OCI-LY7 (cell line): ENCODE measurements at regions not wholly inside any gene's neighbourhood (a gene's known extent, or its start where the extent isn't known, plus 50 kb on each side); places are given as distances from the start of the nearest gene placed in this dataset.

ENCODE experiments used
- BruUV-seq: library from RNA; stranded (reverse); fragments of 400-500 nt; replicated peaks from 2 replicates; lab custom pipeline; 2021; lab: Mats Ljungman, UMichigan
- CTCF ChIA-PET: fragments of 300-600 bp; sonication (Branson Sonifier 250); formaldehyde crosslinking; loops from one replicate; lab custom pipeline; 2022; ENCODE audit warnings: antibody characterized with exemption; ENCODE audit not compliant: unreplicated experiment; lab: Charles Lee
- POLR2A ChIA-PET: fragments of 300-600 bp; sonication (Branson Sonifier 250); formaldehyde crosslinking; loops from one replicate; lab custom pipeline; 2022; ENCODE audit warnings: antibody characterized with exemption; lab: Charles Lee
- DNase-seq: peaks from one replicate; pipeline ENCODE4 v3.0.0-alpha.2; 2015; ENCODE audit warnings: low spot score
- H2AFZ ChIP-seq: fragments of 200-600 bp; sonication (generic), shearing (Covaris generic); 2 replicates; pipeline ENCODE4 v1.6.1; 2014; ENCODE audit warnings: mild to moderate bottlenecking, antibody characterized with exemption, low read length, moderate library complexity
- H3K27ac ChIP-seq: fragments of 200-600 bp; sonication (generic); 2 replicates; pipeline ENCODE4 v1.5.1; 2014; ENCODE audit warnings: mixed run types, low read depth, mild to moderate bottlenecking, moderate library complexity, low read length, inconsistent platforms; ENCODE audit not compliant: poor library complexity, severe bottlenecking
- H3K36me3 ChIP-seq: fragments of 200-600 bp; sonication (generic); 2 replicates; pipeline ENCODE4 v1.6.1; 2014; ENCODE audit warnings: mild to moderate bottlenecking, antibody characterized with exemption, low read length, moderate library complexity, mixed read lengths; ENCODE audit not compliant: insufficient read depth
- H3K4me1 ChIP-seq: fragments of 200-600 bp; sonication (generic); 2 replicates; pipeline ENCODE4 v1.5.1; 2014; ENCODE audit warnings: mild to moderate bottlenecking, low read length; ENCODE audit not compliant: insufficient read depth, poor library complexity, severe bottlenecking
- H3K4me2 ChIP-seq: fragments of 200-600 bp; sonication (generic); 2 replicates; pipeline ENCODE4 v1.6.1; 2014; ENCODE audit warnings: mild to moderate bottlenecking, low read length
- H3K4me3 ChIP-seq: fragments of 200-600 bp; sonication (generic); 2 replicates; pipeline ENCODE4 v1.5.1; 2014; ENCODE audit warnings: mild to moderate bottlenecking, low read depth, low read length; ENCODE audit not compliant: poor library complexity, severe bottlenecking
- H3K79me2 ChIP-seq: fragments of 200-600 bp; sonication (generic); 2 replicates; pipeline ENCODE4 v1.6.1; 2016; ENCODE audit warnings: low read depth, mild to moderate bottlenecking, low read length, moderate library complexity, mixed read lengths; ENCODE audit not compliant: insufficient read depth
- H3K9me2 ChIP-seq: fragments of 200-600 bp; sonication (generic); 2 replicates; pipeline ENCODE4 v1.6.1; 2016; ENCODE audit warnings: mild to moderate bottlenecking, low read length, mixed read lengths; ENCODE audit not compliant: insufficient read depth
- H3K9me3 ChIP-seq: fragments of 200-600 bp; sonication (generic); 2 replicates; pipeline ENCODE4 v1.6.1; 2014; ENCODE audit warnings: mild to moderate bottlenecking, mixed run types, low read length, mixed read lengths
- H4K20me1 ChIP-seq: fragments of 200-600 bp; sonication (generic); 2 replicates; pipeline ENCODE4 v1.6.1; 2014; ENCODE audit warnings: mild to moderate bottlenecking, antibody characterized with exemption, low read length, moderate library complexity, mixed read lengths; ENCODE audit not compliant: insufficient read depth
- EZH2phosphoT487 ChIP-seq: fragments of 200-600 bp; sonication (generic); IDR thresholded peaks from 2 replicates; pipeline ENCODE4 v1.6.1; 2018; ENCODE audit warnings: low read depth, borderline replicate concordance, mild to moderate bottlenecking, mixed run types, antibody characterized with exemption, low read length, moderate library complexity, mixed read lengths
- intact Hi-C: fragments of 100-400 bp; cut with micrococcal nuclease; formaldehyde crosslinking; loops from one replicate; pipeline ENCODE4 v1.10.0; 2022; ENCODE audit not compliant: unreplicated experiment
- TF ChIP-seq, protein P1 (sequence below): fragments of 200-600 bp; sonication (generic); conservative IDR thresholded peaks from 2 replicates; pipeline ENCODE4 v1.5.1; 2014; ENCODE audit warnings: mild to moderate bottlenecking, antibody characterized with exemption, low read length, moderate library complexity, mixed read lengths

DNA sequence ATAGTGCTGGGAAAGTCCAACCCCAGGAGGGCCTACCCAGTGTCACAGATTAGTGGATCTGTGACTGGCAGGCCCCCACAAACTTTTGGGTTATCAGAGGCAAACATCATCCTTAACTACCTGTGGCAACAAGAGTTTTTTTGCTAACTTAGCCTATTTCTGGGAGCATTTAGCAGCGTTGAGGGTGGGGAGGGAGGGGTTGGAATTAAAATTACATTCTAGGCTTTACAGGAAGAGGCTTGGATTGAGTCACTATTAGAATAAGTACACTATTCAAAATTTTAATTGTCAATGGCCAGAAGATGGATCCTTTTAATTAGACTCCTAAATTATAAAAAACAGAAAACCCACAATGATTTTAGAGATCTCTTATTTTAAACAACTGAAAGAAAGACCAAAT lies 267.9 kb upstream of the NPSR1 start:
- Histone ChIP-seq H2AFZ (no peak overlapping the region), H3K9me2 (no peaks in the 10 kb centered on the region), H3K79me2 (no peaks in the 10 kb centered on the region), H4K20me1 (no peaks in the 10 kb centered on the region), H3K27ac (no peak overlapping the region), H3K4me2 (no peak overlapping the region), H3K36me3 (no peaks in the 10 kb centered on the region), H3K9me3 (no peaks in the 10 kb centered on the region), H3K4me1 (no peaks in the 10 kb centered on the region), H3K4me3 (no peak overlapping the region)
- intact Hi-C loops: no loop called here
- no TSS peak for BruUV-seq
- DNase-seq: no peak
- CTCF ChIA-PET: no interaction called here
- POLR2A ChIA-PET: no interaction called here
- no peak for TF ChIP-seq EZH2phosphoT487

DNA sequence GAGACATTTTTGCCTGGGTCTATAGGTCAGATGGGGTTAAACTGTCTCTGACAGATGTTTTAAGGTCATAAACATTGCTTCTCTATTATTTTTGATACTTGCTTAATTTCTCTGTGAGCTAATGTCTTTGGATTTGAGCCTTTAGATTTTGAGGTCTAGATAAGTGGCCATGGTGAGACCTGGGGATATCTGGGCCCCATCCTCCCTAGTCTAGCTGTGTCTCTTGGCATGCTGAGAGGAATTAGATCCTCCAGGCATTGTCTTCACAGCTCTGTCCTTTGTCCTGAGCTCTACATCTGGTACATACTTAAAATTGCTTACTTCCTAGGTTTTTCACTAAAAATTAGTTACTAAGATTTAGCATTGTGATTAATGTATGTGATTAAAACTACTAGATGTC lies 265.0 kb upstream of the NPSR1 start:
- no peaks in the 10 kb centered on the region for H3K4me1 ChIP-seq
- no peaks in the 10 kb centered on the region for H3K36me3 ChIP-seq
- no peak overlapping the region for H3K4me3 ChIP-seq
- intact Hi-C loops: no loop called here
- no peaks in the 10 kb centered on the region for H3K79me2 ChIP-seq
- no peak overlapping the region for H3K4me2 ChIP-seq
- DNase-seq: no peak
- BruUV-seq: no TSS peak
- ChIA-PET POLR2A (interaction anchor here (0.8 kb wide), 1 partner anchor 23 kb away, joined by 3 read pairs; no protein-coding TSS in a partner anchor), CTCF (no interaction called here)
- no peaks in the 10 kb centered on the region for H3K9me3 ChIP-seq
- no peak overlapping the region for H3K27ac ChIP-seq
- H2AFZ ChIP-seq: no peak overlapping the region
- H3K9me2 ChIP-seq: no peaks in the 10 kb centered on the region
- H4K20me1 ChIP-seq: no peaks in the 10 kb centered on the region
- TF ChIP-seq EZH2phosphoT487: no peak
- TF ChIP-seq, protein P1, sequence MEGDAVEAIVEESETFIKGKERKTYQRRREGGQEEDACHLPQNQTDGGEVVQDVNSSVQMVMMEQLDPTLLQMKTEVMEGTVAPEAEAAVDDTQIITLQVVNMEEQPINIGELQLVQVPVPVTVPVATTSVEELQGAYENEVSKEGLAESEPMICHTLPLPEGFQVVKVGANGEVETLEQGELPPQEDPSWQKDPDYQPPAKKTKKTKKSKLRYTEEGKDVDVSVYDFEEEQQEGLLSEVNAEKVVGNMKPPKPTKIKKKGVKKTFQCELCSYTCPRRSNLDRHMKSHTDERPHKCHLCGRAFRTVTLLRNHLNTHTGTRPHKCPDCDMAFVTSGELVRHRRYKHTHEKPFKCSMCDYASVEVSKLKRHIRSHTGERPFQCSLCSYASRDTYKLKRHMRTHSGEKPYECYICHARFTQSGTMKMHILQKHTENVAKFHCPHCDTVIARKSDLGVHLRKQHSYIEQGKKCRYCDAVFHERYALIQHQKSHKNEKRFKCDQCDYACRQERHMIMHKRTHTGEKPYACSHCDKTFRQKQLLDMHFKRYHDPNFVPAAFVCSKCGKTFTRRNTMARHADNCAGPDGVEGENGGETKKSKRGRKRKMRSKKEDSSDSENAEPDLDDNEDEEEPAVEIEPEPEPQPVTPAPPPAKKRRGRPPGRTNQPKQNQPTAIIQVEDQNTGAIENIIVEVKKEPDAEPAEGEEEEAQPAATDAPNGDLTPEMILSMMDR: no peak

DNA sequence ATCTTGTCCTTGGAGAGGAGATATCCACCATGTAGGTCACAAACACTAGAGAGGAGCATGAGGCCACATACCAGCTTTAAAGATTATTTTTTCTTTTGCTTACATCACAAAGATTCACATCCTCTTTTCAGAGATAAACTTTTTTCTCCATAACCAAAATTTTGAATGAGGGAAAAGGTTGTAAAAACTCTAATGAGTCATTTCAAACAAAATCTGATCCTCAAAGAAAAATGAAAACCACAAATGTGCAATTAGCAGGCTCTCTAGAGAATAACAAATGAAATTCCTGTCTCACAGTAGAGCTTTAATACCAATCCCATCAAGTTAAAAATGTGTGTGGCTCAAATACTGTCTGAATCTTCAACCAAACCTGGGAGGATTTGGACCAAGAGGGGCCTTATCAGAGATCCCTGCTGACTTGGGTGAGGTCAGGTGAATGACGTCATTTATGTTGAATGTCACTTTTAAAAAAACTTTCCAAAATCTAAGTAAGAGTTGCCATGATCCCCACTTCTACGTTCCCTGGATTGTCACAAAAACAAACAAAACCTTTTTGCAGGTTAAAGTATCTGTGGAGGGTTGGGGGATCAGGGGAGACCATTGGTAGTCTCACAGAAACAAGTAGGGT lies 261.5 kb upstream of the NPSR1 start:
- no TSS peak for BruUV-seq
- POLR2A ChIA-PET: interaction anchor here (0.6 kb wide), 1 partner anchor 723 kb away, joined by 3 read pairs; no protein-coding TSS in a partner anchor
- H4K20me1 ChIP-seq: no peaks in the 10 kb centered on the region
- H3K9me3 ChIP-seq: no peaks in the 10 kb centered on the region
- TF ChIP-seq, protein P1: no peak
- TF ChIP-seq EZH2phosphoT487: no peak
- DNase-seq: no peak
- H3K9me2 ChIP-seq: no peaks in the 10 kb centered on the region
- no peak overlapping the region for H3K4me2 ChIP-seq
- H2AFZ ChIP-seq: no peak overlapping the region
- H3K4me1 ChIP-seq: no peaks in the 10 kb centered on the region
- H3K79me2 ChIP-seq: no peaks in the 10 kb centered on the region
- no peak overlapping the region for H3K27ac ChIP-seq
- H3K36me3 ChIP-seq: no peaks in the 10 kb centered on the region
- H3K4me3 ChIP-seq: no peak overlapping the region
- intact Hi-C loops: no loop called here
- CTCF ChIA-PET: no interaction called here
